HTR-8/SVneo (cell line): ENCODE measurements at regions not wholly inside any gene's neighbourhood (a gene's known extent, or its start where the extent isn't known, plus 50 kb on each side); places are given as distances from the start of the nearest gene placed in this dataset.

Experiments
- DNase-seq: peaks from one replicate; pipeline ENCODE4 v3.0.0; 2011; ENCODE audit warnings: low spot score, mixed read lengths; ENCODE audit not compliant: insufficient read length
- FAIRE-seq: peaks from 2 replicates; lab custom pipeline; 2011; peaks lifted over from hg19 to GRCh38; lab: Jason Lieb, UNC

DNA sequence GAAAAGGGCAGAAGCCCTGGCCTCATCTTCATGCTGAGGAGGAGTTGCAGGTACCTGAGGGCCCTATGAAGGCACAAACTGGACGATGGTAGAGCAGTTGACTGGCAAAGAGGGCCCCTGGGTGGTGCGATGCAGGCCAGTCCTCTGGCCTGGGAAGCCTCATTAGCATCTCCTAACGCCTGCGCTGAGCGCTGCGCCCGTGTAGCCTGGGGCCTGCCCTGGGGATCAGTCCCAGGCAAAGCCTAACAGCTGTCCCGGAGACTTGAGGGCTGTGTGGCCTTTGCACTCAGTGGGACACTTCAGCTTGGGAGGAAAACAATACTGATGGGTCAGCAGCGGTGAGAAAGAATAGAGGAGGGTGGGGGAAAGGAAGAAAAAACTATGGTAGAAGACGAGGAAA lies 187.7 kb downstream of the RAP2A start:
- DNase-seq: no peak
- FAIRE-seq: no peak

DNA sequence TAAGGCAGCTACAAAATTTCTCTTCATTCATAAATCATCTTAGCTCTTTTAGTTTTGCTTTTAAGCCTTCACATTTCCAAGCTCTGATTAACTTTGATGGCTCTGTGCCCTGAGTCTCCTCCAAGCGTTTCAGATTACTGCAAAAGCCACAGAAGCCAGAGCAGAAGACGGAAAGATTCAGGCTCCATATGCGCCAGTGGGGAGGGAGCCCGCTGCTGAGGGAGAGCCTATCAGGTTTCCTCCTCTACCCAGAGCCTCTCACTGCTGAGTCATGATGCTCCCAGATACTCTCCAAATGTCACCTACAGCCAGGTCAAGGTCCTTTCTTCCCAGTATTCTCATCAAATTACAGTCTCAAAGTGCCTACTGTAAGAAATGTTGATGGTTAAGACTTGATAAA lies 193.6 kb downstream of the RAP2A start:
- DNase-seq: peak; percentile 30
- FAIRE-seq: no peak

- FAIRE-seq (no peak), DNase-seq (no peak)
Observed at GRCh38 chr13:97629601-97630272, 195.8 kb downstream of the RAP2A start.

GRCh38 chr13:97630725-97631124 lies 196.8 kb downstream of the RAP2A start:
- DNase-seq (no peak), FAIRE-seq (no peak)

GRCh38 chr13:97631158-97631557 lies 197.2 kb downstream of the RAP2A start:
- FAIRE-seq (no peak), DNase-seq (no peak)

- FAIRE-seq: no peak
- DNase-seq: no peak
Observed at GRCh38 chr13:97639236-97639635, 205.3 kb downstream of the RAP2A start.

DNA sequence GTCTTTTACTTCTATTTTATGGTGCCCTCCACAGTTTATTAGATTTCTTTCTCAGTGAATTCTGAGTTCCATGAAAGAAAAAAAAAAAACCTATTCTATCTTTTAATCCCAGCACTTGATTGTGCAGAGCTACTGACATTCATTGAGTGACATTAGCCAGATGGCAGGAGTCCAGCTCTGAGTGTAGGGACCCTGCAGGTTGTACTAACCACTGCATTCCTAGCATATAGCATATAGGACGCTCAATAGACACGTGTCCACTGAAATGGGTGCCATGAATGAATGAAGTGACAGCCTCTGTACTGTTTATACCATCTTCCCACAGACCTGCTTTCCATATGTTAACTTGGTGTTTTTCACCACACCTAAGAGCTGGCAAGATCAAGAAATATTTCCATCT lies 206.3 kb downstream of the RAP2A start:
- FAIRE-seq (no peak), DNase-seq (no peak)

- DNase-seq (no peak), FAIRE-seq (no peak)
Observed at GRCh38 chr13:97648171-97648880, 214.4 kb downstream of the RAP2A start.

DNA sequence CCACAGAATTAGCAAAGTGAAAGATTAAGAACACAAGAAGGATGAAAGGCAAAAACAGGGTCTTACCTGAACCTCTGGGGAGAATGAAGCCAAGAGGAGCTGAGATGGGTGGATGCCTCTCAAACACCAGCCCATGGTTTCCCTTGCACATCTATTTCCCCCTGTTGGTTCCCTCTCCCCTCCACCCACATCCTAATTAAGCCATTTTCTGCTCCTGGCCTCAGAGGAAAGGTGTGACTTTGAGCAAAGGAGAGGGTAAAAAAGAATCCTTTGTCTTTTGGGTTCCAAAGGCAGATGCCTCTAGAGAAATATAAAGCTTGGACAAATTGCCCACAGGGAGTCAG lies 214.9 kb downstream of the RAP2A start:
- FAIRE-seq: no peak

GRCh38 chr13:97653443-97654140 lies 219.6 kb downstream of the RAP2A start:
- FAIRE-seq (no peak), DNase-seq (no peak)

More for the DNA sequence above, 214.9 kb downstream of the RAP2A start:
- DNase-seq: no peak

DNA sequence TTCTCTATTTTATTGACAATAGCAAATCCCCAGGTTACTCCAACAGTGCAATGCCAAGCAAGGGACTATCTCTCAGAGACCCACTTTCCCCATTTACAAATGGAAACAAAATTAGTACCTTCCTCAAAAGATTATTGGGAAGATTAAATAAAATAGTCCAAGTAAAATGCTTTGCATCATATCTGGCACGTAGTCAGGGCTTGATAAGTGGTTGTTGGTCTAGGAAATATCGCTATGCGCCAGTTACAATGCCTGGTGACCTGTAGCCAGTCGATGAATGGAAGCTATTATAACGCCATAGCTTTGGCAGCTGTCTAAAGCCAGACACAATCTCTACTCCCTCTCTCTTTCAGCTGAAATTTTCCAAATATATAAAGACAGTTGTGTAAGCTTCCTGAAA lies 220.3 kb downstream of the RAP2A start:
- FAIRE-seq: no peak
- DNase-seq: no peak

DNA sequence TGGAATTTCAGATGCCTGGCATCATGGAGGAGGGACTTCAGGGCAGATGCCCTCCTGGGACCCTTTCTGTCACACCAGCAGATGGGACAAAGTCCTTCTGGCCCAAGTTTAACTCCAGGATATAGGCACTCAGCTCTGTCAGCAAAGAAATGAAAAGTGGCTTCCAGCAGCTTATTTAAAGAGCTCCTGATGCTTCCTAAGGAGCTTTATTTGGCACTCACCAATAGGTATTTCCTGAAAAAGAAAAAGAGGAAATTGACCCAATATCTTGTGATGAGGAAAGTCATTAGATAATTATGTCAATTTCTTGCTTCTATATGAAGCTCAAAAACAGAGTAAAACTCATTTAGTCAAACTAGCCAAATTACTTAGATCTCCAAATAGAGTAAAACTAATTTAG lies 224.6 kb downstream of the RAP2A start:
- DNase-seq (no peak), FAIRE-seq (no peak)

- DNase-seq (peak; percentile 13), FAIRE-seq (no peak)
Observed at GRCh38 chr13:97659602-97660001, 225.6 kb downstream of the RAP2A start.

DNA sequence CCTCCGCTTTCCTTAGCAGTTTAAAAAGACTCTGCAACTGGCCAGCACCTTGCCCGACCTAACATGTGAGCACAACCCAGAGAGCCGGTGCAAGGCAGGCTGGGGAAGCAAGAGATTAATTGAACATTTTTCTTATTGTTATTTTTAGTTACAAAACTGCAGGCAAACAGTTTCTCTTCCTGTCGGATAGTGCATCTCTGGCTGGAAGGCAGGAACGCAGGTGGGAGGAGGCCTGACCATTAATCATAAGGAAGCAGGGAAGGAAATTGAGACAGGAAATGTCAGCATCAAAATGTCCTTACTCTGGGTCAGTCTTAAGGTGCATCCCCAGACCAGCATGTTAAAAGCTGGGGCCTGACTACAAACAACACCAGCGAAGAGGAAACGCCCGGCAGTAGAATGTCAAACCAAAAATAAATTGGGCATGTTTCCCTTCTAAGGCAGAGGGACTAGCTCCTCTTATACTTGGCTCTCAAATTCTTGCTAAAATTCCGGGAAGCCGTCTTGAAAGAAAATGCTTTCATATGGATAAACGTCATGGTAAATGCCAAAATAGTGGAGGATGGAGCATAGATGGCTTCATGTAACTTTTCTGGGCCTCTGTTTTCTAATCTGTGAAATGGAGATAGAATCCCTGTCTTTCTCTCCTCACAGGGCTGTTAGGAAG lies 226.8 kb downstream of the RAP2A start:
- DNase-seq: no peak
- no peak for FAIRE-seq

- no peak for FAIRE-seq
Observed at GRCh38 chr13:97686594-97686993, 252.6 kb downstream of the RAP2A start.

DNA sequence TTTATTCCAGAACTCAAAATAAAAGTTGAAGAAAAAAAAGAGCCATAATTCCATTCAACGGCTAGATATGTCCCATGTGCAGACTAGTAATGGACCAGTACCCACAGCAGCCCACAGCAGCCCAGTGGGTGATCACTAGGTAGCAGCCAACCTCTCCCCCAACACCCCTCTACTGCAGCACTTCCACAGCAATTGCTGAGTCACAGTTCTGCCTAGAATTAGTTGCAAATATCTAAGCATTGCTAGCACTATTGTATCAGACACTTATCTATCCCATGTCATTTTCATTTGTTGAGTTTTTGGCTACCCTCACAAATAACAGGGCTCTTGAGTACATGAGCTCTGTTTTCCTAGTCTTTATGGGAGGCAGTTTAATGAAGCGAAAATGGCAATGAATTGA lies 258.7 kb downstream of the RAP2A start:
- DNase-seq: no peak
- FAIRE-seq: no peak

More at GRCh38 chr13:97686594-97686993, 252.6 kb downstream of the RAP2A start:
- no peak for DNase-seq

DNA sequence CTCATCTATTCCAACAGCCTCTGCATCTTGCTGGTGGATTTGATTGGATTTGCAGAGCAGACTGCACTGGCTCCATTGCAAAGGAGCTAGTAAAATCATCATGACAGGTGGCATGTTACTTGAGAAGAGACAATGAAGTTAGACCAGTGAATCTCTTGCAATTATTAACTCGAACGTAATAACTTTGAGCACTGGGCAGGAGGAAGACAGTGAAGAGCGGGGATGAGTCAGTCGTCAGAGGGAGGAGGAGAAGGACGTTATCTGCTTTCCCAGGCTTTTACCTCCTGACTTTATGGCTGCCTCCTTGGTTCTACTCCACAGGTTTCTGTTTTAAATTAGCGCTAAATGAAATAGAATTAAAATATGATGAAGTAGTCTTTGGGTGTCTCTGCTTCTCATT lies 257.8 kb upstream of the IPO5 start:
- FAIRE-seq (no peak), DNase-seq (no peak)

DNA sequence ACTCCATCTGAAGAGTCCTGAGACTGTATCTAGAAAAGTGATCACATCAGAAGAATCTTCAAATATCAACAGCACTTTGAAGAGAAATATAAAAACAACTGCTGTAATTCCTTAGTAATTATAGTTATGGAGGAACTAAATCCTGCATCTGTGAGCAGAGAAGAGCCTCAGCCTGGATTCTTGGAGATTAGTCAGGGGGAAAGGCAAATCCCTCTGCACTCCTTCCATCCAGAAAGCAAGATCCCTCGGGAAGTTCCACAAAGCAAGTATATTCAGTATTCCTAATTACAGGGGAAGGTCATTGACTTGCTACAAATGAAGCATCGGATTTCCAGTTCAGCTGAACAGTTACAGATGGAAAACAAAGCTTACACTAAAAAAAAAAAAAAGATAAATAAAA lies 256.6 kb upstream of the IPO5 start:
- DNase-seq: no peak
- FAIRE-seq: no peak

GRCh38 chr13:97700306-97700848 lies 253.1 kb upstream of the IPO5 start:
- no peak for DNase-seq
- FAIRE-seq: no peak

DNA sequence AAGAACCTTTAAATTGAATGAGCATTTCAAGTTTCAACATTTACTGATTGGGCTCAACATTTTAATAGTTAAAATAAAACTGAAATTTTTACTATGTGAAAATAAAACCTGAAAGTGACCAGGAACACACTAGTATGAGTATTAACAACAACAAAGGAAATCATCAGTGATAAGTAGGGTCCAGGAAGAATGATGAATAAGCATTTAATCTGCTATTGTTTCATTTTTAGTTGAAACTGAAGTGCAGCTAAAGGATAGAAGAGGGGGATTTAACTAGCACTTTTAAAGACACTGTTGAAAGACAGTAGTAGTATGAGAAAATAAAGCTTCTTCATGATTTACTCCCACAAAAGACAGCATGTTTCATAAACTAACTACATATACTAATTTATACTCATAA lies 250.9 kb upstream of the IPO5 start:
- no peak for FAIRE-seq
- no peak for DNase-seq

- FAIRE-seq: no peak
- DNase-seq: no peak
Observed at GRCh38 chr13:97710797-97711196, 242.7 kb upstream of the IPO5 start.
